ENCODE measurements at regions not wholly inside any gene's neighbourhood (a gene's known extent, or its start where the extent isn't known, plus 50 kb on each side); places are given as distances from the start of the nearest gene placed in this dataset.

DNA sequence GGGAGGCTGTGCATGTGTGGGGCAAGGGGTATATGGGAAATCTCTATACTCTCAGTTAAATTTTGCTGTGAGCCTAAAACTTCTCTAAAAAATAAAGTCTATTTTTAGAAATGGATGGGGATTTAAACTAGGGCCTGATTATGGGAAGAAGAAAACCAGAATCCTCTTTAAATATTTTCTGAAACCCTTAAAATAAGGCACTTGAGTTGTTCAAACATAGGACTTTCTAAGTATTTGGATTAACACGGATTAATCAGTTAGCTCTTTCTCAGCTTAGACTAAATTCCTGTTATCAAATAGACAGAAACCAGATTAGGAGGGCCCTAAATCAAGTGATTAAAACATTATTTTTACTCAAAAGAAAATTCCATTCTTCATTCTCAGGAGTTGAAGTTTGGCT lies 438.4 kb downstream of the EFNA5 start:
- no peak for TF ChIP-seq CTCF (conservative IDR thresholded peaks at IDR 0.05 in 1 of 2, IDR thresholded peaks at IDR 0.05 in 1 of 2; ENCODE audit: extremely low read depth in 1 of 2, insufficient read depth in 1 of 2, low read depth in 1 of 2, low read length in 2 of 2)
- TF ChIP-seq EZH2 (IDR thresholded peaks at IDR 0.05; ENCODE audit: borderline replicate concordance, low read length): no peak

All from mammary epithelial cell (primary cell).